ENCODE measurements at regions not wholly inside any gene's neighbourhood (a gene's known extent, or its start where the extent isn't known, plus 50 kb on each side); places are given as distances from the start of the nearest gene placed in this dataset.
A peak's percentile ranks its signal among the peaks of the same experiment; 100 is the strongest.

DNA sequence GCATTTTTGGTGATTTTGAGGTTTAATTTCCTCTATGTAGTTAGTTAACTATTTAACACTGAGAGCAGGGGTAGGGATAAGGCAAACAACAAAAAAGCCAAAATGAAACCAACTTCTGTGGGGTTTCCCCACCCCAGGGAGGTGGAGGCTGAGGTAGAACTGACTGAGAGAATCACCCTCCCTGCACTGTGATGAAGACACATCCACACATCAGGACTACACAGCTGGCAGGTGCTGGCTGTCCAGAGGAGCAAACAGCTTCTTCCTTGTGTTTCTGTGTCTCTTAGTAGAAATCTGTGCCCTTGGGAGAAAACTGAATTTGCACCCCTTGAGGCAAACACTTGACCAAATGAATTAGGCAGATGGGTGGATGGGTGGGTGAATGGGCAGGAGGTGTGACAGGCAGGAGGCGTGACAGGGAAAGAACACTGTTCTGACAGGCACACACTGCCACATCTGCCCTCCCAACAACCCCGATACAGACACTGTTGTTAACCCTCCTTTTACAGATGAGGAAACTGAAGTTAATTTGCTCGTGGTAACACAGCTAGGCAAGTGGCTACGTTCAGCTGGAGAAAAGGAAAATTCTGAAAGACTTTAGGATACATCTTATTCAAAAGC lies 62.9 kb upstream of the AMZ2 start:
- peak; percentile 51 for DNase-seq (ENCODE audit: low read depth)

DNA sequence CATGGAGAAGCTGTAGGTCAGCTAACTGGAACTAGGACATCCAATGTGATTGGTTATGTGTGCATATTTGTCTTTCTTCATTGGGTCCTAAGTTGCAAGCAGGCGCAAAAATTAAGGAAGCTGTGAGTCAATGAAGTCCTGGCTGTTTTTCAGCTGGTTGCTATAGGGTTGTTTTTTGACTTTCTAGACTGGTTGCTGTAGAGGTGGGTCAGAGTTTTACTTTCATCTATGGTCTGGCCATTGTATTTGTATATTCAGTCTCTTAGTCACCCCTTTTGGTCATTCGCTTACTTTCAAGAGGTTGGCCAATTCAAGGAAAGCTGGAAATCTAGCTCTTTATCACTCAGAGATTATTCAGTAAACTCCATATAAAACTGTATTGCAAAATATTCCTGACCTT lies 62.0 kb upstream of the AMZ2 start:
- no peak for DNase-seq (ENCODE audit: low read depth)

DNA sequence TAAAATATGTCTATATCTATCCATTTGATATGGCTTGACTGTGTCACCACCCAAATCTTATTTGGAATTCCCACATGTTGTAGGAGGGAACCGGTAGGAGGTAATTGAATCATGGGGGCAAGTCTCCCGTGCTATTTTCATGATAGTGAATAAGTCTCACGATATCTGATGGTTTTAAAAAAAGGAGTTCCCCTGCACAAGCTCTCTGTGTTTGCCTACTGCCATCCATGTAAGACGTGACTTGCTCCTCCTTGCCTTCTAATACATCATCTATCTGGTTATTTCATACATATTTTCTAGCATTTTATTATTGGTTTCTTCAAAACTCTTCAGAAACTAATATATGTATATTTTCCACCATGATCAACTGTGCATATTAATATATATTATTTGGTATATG lies 57.3 kb upstream of the AMZ2 start:
- no peak for DNase-seq (ENCODE audit: low read depth)

DNA sequence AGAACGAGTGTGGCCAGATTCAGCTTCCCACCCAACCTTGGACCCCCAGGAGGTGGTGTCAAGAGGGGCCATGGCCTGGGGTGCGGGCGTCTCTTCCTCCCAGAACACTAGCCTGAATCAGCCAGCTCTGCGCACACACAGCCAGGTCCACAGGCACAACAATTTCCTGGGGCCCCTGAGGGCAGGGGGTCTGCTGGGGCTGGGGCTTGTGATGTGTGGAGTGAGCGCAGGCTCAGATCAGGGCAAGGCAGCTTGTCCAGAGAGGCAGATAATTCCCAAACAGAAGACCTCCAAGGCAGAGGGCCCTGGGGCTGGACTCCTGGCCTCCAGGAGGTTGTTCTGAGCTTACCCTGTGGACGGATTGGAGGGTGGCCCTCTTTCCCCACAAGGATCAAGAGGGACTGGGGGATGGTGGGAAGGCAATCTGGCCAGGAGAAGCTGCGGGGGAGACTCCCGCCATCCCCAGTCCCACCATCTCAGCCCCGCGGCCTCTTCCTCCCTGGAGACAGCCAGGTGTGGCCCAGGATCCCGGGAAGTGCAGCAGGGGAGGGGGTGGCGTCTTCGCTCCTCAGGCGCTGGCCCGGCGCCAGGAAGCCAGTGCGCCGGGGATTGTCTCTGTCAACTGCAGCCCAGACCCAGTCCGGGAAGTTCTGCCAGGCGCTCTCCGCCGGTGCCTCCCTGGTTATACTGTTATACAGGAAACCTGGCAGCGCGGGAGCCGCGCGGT lies 52.0 kb upstream of the AMZ2 start:
- no peak for DNase-seq (ENCODE audit: low read depth)

DNA sequence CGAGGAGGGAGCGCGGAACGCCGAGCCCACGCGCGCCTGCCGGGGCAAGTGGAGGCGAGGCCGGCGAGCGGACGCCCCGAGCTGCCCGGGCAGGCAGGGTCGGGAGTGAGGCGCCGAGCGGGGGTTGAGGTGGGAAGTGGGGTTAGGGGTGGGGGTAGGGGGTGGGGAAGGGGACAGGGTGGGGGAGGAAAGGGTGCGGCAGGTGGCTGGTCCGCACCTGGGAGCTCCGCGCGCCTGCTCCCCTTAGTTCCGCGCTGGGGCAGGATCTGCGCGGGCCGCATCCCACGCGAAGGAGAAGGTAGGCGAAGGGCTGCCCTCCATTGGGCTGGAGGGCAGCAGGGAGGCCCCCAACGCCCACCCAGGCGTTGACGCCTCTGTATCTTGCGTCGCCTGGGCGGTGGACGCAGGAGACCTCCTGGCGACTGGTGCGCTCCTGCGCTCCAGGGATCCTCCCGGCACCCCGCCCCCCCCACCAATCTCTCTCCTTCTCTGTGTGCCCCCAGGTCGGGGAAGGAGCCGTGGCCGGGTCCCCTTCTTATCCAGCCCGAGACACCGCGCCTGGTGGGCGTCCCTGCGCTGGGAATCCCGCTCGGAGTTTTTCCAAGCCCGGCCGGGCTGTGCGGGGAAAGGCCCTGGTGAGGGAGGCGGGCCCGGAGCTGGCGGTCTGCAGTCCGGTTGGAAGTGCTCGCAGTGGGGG lies 51.3 kb upstream of the AMZ2 start:
- no peak for DNase-seq (ENCODE audit: low read depth)

DNA sequence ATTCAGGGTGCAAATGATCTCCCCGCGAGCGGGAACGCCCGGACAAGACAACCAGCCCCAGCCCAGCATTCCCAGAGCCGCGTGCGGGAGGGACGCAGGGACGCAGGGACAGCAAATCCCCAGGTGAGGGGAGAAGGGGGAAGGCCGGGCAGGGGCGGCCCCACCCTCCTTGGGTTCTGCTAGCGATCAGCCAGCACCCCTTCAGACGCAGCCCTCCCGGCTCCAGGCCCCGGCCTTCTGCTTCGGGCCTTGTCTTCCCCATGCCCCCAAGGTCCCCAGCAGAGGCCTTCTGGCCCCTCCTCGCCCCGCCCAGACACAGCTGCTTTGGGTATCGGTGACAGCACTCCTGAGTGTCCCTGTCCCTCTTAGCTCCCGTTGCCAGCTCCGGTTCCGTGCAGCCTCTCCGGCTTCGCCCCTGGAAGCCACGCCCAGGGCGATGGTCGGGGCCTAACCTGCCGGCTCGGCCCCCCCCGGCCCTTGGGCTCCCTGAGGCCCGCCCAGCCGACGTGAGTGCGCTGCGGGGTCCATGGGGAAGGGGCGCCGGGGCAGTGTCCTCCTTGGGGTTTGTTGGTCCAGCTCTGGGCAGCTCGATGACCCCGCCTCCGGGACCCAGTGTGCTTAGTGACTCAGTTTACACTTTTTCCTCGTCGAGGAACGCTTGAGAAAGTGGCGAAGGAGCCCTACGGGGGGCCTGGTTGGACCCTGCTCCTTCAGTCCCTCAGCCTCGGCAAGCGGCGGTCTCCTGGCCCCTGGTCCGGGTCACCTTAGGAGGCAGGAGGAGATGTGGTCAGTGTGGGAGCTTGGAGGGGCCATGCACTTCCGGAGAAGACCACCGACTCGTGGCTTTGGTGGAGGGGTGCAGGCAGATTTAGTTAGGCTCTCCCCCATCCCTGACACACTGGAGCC lies 50.5 kb upstream of the AMZ2 start:
- DNase-seq (ENCODE audit: low read depth) = no peak

DNA sequence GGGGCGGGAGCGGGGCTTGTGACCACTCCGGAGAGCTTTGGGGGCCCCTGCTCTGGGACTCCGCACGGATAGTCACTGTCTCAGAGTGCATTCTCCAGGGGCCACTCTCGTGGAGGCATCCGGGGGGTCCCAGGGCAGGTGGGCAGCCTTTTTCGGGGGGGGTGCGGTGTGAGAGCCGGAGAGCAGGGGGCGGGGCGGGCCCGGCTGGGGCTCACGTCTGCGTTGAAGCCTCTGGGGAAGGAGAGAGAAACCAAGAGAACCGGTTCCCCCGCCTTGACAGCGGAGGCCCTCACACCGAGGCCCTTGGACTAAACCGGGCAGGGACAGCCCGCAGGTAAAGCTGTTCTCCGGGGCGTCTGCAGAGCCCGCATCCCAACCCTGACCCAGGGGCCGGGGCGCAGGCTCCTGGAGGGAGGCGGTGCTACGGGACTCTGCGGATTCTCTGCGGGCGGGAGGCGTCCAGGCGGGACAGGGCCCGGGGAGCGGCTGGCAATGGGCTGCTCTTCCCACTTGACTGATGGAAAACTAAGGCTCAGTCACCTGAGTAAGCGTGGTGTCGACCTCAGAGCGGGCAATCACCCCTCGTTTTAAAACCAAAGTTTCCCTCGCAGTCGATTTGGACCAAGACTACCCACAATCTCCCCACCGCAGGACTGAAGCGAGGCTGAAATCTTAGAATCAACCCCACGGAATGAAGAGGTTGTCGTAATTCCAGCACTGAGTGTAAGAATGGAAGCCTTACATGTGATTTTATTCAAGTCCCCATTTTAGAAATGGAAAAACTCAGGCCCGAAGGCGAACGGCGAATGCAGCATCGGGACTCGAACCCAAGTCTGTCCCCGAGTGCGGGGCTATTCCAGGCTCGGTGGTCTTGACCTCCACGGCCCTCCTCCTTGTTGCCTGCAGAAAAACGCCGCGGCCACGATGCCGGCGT lies 49.6 kb upstream of the AMZ2 start:
- DNase-seq (ENCODE audit: low read depth) = no peak
